GM19467 (cell line): ENCODE measurements at regions not wholly inside any gene's neighbourhood (a gene's known extent, or its start where the extent isn't known, plus 50 kb on each side); places are given as distances from the start of the nearest gene placed in this dataset.

ENCODE experiments used
- ATAC-seq: cut with Tn5 transposase; IDR thresholded peaks from one replicate; pipeline ENCODE4 v1.9.1; 2021; ENCODE audit warnings: mild to moderate bottlenecking, moderate library complexity; ENCODE audit not compliant: unreplicated experiment

DNA sequence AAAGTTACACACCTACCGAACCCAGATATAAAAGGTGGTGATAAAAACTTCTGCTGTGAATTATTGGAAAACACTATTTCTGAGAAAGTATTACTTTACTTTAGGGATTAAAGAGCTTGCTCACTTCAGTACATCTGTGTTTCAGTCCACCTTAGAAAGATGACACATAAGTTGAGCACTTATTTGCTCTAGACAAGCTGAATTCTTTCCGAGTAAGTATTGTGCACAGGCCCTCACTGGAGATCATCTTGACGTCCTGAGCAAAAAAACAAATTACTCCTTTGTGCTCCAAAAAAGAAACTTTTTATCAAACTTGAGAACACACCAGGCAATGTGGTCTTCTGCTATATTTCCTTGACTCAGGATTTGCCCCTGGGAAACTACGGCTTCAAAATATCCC lies 231.0 kb upstream of the GRAMD2B start:
- no peak for ATAC-seq

DNA sequence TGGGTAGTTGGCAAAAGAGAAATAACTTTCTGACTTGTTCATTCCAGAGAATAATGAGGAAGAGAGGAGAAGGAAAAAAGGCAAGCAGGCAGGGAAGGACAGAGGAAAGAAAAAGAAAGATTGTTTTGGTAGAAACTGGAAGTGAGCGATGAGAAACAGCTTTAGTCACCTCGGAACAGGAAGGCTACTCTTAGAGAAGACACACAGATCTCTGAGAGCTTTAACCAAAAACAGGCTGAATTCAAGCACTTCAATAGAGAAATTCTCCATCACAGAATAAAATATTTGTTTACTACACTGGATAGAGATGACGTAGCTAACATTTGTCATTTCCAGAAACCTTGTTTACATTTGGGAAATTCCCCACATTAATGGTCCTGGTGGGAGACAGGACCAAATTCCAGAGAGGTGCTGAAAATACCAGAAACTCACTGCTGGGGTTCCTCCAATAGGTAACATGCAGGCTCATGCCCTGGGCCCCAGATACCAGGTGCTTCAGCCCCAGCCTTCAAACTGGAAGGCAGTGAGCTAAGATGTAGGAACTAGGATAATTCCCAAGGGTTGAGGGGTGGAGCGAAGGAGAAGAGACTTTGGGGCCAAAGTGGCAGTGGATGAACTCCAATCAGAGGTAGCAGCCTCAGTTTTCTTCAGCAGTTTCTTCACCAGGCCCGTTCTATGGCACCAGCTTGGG lies 227.7 kb upstream of the GRAMD2B start:
- ATAC-seq: no peak

DNA sequence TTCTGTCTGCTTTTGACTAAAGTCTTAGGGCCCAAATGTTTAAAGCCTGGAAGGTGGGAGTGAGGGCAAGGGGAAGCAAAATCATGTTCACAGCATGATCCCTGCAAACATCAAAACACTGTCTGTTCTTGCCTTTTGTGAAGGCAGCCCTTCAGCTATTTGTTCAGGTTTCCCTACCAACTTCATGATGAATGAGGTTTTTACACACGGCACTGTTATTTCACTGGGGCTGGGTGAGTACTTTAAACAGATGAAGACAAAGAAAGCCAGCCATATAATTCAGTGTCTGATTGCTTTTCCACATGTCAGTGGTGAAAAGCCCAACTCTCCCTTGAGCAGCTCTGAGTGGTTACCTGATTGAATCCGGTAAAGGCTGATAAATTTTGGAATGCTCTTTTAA lies 224.7 kb upstream of the GRAMD2B start:
- ATAC-seq: no peak

DNA sequence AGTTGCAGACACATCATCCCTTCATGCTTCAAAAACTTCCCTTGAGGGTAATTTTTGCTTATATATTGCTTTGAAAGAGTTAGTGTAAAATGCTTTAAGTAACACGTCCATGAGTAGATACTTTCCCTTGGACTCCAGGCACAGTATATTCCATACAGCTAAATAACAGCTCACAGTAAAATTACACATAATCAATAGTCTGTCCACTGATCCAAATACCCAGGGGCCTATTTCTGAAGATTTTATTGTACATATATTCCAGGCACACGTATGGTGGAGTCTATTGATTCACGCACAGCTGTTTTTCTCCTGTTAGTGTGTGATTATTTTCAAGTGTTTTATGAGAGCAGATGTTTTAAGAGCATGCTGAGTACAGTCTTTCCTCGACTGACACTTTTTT lies 223.7 kb upstream of the GRAMD2B start:
- ATAC-seq: no peak

DNA sequence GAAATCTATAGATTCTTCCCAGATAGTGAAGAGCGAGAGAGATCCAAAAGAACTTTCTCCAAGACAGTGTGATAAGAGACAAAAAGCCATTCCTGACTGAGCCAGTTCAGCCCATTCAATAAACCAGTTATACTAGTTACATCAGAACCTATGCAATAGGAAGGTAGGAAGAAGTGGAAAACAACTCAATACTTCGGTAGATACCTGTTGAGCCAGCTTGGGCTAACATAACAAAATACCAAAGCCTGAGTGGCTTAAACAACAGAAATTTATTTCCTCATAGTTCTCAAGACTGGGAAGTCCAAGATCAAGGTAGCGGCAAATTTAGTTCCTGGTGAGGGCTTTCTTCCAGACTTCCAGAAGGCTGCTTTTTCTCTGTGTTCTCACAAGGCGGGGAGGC lies 214.5 kb upstream of the GRAMD2B start:
- ATAC-seq: no peak

DNA sequence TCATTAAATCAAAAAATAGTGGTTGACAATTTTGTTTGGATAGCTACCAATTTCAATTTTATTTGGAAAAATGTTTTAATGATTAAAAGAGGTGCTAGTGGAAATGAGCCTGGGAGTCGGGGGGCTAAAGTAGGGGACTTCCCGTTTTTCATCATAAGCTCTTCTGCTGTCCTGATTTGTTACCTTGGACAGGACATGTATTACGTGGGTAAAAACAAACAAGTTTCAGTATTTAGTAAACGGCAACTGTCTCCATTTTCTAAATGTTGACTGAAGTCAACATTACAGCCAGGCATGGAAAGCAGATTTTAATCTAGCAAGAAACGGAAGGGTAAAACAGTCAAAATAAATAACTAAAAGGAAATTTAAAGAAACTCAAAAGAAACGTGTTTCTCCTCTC lies 212.3 kb upstream of the GRAMD2B start:
- no peak for ATAC-seq

DNA sequence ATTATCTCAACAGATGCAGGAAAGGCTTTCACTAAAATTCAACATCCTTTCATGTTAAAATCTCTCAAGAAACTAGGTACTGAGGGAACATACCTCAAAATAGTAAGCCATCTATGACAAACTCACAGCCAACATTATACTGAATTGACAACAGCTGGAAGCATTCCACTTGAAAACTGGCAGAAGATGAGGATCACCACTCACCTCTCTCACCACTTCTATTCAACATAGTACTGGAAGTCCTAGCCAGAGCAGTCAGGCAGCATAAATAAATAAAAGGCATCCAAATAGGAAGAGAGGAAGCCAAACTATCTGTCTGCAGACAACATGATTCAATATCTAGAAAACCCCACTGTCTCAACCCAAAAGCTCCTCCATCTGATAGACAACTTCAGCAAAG lies 203.6 kb upstream of the GRAMD2B start:
- ATAC-seq: no peak

DNA sequence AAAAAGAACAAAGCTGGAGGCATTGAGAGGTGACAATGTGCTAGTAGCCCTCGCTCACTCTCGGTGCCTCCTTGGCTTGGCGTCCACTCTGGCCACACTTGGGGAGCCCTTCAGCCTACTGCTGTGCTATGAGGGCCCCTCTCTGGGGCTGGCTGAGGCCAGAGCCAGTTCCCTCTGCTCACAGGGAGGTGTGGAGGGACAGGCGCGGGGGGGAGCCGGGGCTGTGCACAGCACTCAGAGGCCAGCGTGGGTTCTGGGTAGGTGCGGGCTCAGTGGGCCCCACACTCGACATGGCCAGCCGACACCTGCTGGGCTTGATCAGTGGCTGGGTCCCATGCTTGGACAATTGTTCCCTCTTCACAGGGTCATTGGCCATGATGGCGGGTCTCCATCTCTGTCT lies 202.5 kb upstream of the GRAMD2B start:
- no peak for ATAC-seq

DNA sequence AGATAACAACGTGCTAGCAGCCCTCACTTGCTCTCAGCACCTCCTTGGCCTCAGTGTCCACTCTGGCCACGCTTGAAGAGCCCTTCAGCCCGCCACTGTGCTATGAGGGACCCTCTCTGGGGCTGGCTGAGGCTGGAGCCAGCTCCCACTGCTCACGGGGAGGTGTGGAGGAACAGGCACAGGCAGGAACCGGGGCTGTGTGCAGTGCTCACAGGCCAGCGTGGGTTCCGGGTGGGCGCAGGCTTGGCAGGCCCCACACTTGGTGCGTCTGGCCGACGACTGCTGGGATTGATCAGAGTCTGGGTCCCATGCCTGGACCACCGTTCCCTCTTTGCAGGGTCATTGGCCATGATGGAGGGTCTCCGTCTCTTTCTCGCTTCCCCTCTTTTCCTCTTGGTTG lies 194.3 kb upstream of the GRAMD2B start:
- ATAC-seq: no peak

DNA sequence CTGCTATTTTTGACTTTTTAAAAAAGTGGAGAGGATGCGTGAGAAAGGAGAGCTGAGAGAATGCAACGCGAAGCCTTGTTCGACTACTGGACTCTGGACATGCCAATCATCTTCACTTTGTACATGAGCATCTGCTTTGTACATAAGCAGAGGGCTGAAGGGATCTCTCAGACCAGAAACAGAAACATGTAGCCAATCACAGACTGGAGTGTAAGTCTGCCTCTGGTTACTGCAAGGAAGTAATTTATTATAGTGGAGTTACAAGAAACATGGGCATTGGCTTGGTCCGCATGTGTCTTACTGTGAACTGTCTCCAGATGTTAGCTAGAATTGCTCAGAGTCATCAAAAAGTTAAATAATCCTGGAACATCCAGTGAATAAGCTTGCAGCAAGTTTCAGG lies 190.0 kb upstream of the GRAMD2B start:
- no peak for ATAC-seq

DNA sequence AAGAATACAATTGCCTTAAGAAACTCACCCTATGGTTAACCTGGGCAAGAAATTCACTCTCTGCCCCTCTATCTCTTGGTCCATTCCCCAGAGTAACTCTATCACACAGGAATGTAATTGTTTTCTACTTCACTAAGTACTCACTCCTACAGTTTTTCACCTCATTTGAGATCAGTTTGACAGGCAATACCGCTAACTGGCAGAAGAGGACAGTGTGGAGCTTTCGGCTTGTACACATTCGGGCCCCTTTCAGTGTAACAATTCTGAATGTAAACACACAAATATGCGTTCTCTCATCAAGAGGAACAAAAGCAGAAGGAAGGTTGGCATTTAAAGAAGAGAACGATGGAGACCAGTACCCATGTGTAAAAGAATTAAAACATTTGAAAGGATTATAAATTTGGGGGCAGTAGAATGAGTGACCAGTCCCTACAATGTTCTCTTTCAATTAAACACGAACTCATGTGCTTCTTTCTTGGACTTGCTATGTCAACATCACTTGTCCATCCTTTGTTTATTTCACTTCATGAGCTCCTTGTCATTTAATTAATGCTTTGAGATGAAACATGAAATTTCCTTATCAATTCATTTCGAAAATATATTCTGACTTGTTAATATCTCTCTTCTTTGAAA lies 188.5 kb upstream of the GRAMD2B start:
- no peak for ATAC-seq

DNA sequence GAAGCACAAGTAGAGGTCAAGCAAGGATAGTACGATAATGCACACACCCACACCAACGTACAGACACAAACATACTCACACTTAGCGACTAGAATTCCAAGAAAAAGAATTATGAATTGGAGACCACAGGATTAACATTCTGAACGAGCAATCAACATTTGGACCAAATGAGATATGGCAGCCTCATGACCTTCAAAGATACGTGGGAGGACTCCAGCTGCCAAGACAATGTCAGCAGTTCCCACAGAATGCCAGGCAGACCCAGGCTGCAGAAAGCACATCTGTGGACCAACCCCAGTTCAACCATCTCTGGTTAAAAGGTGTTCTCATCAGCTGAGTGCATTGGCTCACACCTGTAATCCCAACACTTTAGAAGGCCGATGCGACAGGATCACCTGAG lies 187.6 kb upstream of the GRAMD2B start:
- ATAC-seq: no peak

DNA sequence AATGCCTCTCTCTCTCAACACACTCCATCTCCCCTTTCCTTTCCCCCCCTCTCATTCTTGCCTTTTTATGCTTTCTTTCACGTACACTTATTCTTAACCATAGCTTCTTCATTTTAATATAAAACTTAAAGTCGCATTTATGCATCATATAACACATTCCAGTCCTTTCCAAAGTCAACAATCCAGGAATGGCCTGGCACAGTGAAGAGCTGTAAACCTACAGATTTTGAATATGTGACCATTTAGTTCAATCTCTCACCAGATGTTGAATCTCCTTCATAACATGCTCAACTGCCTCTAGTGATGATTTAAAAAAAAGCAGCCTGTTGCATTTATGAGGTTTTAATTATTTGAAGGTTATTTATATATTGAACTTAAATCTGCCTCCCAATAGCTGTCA lies 186.2 kb upstream of the GRAMD2B start:
- no peak for ATAC-seq

DNA sequence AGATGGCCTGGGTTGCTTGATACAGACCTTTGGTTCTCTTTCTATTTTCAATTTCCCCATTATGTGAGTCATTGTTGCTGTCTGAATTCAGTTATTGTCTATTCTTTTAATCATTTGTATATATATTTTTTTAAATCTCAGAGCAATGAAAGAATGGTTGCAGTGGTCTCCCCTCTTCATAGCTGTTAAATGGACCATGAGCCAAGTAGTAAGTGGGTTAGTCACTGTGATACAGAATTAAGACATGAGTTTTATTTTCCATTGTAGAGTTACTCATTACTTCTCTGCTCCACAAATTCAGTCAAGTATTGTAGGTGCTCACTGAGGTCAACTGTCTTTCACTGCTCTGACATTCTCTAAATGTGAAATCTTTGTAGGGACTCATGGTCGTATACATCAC lies 174.6 kb upstream of the GRAMD2B start:
- no peak for ATAC-seq

DNA sequence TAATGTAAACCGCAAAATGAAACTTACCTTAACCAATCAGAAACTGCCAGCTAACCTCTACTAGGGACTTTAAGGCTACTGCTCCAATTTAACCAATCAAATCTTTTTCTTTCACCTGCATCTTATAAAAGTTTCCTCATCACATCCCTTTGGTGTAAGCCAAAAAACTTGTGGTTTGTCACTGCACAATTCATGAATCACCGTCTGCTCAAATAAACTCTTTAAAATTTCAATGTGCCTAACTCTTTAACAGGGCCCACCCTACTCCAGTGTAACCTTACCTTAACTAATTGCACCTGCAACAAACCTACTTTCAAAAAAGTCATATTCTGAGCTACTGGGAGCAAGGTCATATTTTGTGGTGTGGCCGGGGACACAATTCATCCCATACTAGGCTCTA lies 172.2 kb upstream of the GRAMD2B start:
- ATAC-seq: no peak

DNA sequence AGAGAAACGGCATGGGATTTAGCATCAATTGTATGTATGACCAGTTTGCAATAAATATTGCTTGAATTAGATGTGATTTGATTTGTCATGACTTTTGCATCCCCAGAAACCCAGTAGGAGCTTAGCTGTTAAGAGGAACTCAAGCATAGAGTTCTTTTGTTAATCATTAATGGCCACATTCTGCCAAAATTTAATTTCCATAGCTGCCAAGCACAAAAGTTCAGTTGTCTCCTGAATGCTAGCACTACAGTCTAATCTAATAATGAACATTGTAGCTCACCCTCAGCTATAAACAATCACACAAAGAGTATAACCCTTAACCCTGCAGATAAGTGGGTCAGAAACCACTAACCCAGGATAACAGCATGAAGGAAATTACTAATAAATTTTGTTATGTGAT lies 169.8 kb upstream of the GRAMD2B start:
- ATAC-seq: no peak

DNA sequence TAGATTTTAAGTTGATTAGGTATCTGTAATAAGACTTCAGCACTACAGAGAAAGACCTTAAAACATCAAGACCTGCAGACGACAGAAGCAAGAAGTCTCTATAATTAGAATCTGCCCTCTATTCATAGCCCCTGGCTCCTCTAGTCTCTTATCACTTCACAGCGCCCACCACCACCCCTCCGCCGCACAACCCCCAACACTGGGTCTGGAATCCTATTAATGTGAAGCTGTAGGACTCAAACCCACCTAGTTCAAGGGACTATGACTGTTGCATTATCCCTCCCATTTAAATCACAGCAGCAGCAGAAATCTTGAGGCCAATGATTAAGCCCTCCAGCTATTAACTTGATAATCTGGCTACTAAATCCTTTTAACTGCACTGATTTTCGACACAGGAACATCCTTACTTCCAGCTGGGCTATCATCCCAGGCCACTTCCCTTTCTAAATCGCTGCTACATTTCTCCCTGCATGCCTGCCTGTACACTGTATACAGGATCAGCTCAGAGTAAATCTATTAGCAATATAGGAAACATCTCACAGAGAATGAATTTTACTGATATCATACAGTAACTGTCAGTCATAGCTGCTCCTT lies 159.5 kb upstream of the GRAMD2B start:
- ATAC-seq: no peak

DNA sequence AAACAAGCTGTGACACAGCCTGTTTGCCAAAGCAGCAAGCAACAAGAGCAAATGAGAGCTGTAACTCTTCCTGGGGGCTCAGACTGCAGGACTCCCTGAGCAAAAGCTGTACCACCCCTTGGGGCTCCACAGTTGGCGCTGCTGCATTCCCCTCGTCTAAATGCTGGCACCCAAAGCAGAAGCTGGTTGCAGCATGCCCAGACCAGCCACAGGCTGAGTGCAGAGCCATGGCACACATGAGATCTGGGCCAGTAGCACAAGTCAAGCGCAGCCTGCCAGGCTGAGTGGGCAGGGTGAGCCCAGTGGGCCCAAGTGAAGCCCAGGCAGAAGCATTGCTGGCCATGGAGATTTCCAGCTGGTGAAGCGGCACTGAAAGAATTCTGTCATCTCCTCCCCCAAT lies 157.3 kb upstream of the GRAMD2B start:
- ATAC-seq: no peak

DNA sequence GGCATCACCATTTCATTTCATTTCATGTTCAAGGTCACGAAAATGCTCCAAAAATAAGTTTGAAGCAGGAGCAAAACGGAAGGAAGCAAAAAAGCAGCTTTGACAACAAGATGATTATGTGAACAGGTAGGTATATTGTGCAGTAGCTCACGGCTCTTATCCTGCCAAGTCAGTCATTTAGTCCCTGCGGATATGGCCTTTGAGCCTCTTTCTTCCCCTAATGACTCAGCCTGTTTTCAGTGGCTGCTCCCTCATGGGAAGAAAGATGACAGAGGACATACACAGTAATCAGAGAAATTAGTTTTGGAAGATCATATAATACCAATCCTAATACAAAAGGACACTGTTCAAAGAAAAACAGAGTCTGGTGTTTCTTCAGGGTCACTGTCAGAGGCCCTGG lies 155.8 kb upstream of the GRAMD2B start:
- no peak for ATAC-seq

DNA sequence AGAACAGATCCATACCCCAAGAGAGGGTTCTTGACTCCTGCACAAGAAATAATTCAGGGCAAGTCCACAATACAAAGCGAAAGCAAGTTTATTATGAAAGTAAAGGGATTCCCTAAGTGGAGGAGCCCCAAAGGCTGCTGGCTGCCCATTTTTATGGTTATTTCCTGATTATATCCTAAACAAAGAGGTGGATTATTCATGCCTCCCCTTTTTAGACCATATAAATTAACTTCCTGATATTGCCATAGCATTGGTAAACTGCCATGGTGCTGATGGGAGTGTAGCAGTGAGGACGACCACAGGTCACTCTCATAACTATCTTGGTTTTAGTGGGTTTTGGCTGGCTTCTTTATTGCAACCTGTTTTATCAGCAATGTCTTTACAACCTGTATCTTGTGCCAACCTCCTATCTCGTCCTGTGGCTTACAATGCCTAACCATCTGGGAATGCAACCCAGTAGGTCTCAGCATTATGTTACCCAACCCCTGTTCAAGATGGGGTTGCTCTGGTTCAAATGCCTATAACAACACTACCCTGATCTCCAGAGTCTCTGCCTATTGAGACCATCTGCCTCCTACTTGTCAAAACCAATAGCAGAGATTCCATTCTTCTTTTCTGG lies 154.4 kb upstream of the GRAMD2B start:
- no peak for ATAC-seq

DNA sequence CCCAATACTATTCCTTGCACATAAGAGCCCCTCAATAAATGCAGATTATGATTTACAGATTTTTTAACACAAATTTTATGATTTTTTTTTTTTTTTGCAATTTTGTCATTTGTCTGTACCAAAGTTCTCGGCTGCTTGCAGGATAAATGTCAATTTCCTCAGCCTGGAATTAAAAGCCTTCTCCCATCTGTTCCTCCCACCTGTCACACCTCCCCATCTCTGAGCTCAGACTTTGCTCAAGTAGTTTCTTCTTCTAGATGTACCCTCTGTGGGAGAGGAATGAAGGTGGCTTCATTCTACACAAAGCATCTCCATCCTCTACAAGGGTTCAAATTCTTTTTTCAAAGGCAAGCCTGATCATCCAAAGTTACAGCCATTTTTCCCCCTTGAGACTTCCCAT lies 153.7 kb upstream of the GRAMD2B start:
- no peak for ATAC-seq

DNA sequence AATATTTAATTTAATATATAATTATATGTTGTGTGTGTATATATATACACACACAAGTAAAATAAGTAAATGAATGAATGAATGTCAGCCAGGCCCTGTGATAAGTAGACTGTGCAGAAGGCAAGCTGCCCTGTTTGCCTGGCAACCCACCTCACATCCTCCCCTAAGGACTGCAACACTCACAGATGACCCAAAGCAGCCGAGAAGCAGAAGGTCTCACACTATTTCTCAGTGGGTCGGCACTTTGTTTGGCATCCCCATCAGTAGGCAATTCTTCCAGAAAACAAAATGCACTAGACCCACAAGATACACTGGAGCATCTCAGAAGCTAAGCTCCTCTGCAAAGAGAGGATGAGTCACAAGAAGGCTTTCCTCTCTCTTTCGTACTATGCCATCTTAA lies 152.1 kb upstream of the GRAMD2B start:
- ATAC-seq: no peak
